B cell (primary cell): ENCODE measurements at regions not wholly inside any gene's neighbourhood (a gene's known extent, or its start where the extent isn't known, plus 50 kb on each side); places are given as distances from the start of the nearest gene placed in this dataset.

Source experiments
- EZH2 ChIP-seq: IDR thresholded peaks from 2 replicates; pipeline ENCODE4 v1.6.1; 2012; ENCODE audit warnings: borderline replicate concordance, low read depth, mild to moderate bottlenecking, moderate library complexity, low read length; ENCODE audit not compliant: insufficient read depth, poor library complexity, severe bottlenecking
- TF ChIP-seq, protein P1 (sequence below): fragments of 200-600 bp; IDR thresholded peaks from one replicate; pipeline ENCODE4 v1.8.0; 2022; ENCODE audit warnings: antibody characterized with exemption, mild to moderate bottlenecking

GRCh38 chr15:69606921-69607500 lies 154.4 kb downstream of the RPLP1 start:
- TF ChIP-seq EZH2 = no peak
- TF ChIP-seq, protein P1, sequence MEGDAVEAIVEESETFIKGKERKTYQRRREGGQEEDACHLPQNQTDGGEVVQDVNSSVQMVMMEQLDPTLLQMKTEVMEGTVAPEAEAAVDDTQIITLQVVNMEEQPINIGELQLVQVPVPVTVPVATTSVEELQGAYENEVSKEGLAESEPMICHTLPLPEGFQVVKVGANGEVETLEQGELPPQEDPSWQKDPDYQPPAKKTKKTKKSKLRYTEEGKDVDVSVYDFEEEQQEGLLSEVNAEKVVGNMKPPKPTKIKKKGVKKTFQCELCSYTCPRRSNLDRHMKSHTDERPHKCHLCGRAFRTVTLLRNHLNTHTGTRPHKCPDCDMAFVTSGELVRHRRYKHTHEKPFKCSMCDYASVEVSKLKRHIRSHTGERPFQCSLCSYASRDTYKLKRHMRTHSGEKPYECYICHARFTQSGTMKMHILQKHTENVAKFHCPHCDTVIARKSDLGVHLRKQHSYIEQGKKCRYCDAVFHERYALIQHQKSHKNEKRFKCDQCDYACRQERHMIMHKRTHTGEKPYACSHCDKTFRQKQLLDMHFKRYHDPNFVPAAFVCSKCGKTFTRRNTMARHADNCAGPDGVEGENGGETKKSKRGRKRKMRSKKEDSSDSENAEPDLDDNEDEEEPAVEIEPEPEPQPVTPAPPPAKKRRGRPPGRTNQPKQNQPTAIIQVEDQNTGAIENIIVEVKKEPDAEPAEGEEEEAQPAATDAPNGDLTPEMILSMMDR = no peak
